CD4-positive, alpha-beta memory T cell (primary cell): ENCODE measurements at regions not wholly inside any gene's neighbourhood (a gene's known extent, or its start where the extent isn't known, plus 50 kb on each side); places are given as distances from the start of the nearest gene placed in this dataset.
"Not testable (repeated sequence)": the region's sequence is repeated elsewhere in the genome, so short reads cannot be mapped to it uniquely, and the experiment has no call there.

Source experiments
- CTCF ChIA-PET: fragments of 350-600 bp; sonication (Branson Sonifier 250); formaldehyde crosslinking; loops from one replicate; lab custom pipeline; 2021; ENCODE audit warnings: inconsistent platforms; ENCODE audit not compliant: partially characterized antibody; lab: Charles Lee
- POLR2A ChIA-PET: fragments of 350-600 bp; sonication (Branson Sonifier 250); formaldehyde crosslinking; loops from one replicate; lab custom pipeline; 2021; ENCODE audit not compliant: partially characterized antibody; lab: Charles Lee
- DNase-seq, 5 donors: peaks; one replicate each; pipeline versions ENCODE4 v3.0.0 to v3.0.0-alpha.2; 2020 to 2022; ENCODE audit warnings: mixed read lengths in 1 of 5
- H3K27ac ChIP-seq: one replicate; pipeline ENCODE4 v1.7.0; 2013; ENCODE audit warnings: low read depth, low read length
- H3K27me3 ChIP-seq: 2 replicates; pipeline ENCODE4 v1.7.0; 2013; ENCODE audit warnings: mild to moderate bottlenecking, low read length, moderate library complexity; ENCODE audit not compliant: insufficient read depth
- H3K36me3 ChIP-seq: 2 replicates; pipeline ENCODE4 v1.7.0; 2013; ENCODE audit warnings: mild to moderate bottlenecking, low read length, moderate library complexity; ENCODE audit not compliant: insufficient read depth
- H3K4me1 ChIP-seq: 2 replicates; pipeline ENCODE4 v1.7.0; 2013; ENCODE audit warnings: mild to moderate bottlenecking, low read length, moderate library complexity; ENCODE audit not compliant: insufficient read depth
- H3K4me3 ChIP-seq, 2 donors: one replicate each; pipeline ENCODE4 v1.7.0; 2013; ENCODE audit warnings: low read length in 2 of 2, mild to moderate bottlenecking in 1 of 2
- H3K9me3 ChIP-seq, 2 donors: one replicate each; pipeline ENCODE4 v1.7.0; 2013; ENCODE audit warnings: low read length in 2 of 2, control low read depth in 1 of 2; ENCODE audit not compliant: control insufficient read depth in 1 of 2
- H3K27ac Mint-ChIP-seq, 7 donors: one replicate each; pipeline ENCODE4 v1.8.0; 2020 to 2021; ENCODE audit warnings: mixed read lengths in 7 of 7, mild to moderate bottlenecking in 6 of 7, inconsistent platforms in 3 of 7, moderate library complexity in 3 of 7
- H3K27me3 Mint-ChIP-seq, 2 donors: one replicate each; pipeline ENCODE4 v1.8.0; 2020 to 2021; ENCODE audit warnings: mixed read lengths in 2 of 2
- H3K36me3 Mint-ChIP-seq, 2 donors: one replicate each; pipeline ENCODE4 v1.8.0; 2020 to 2021; ENCODE audit warnings: mixed read lengths in 2 of 2, inconsistent platforms in 1 of 2, mild to moderate bottlenecking in 1 of 2
- H3K4me1 Mint-ChIP-seq, 4 donors: one replicate each; pipeline ENCODE4 v1.8.0; 2020 to 2021; ENCODE audit warnings: mixed read lengths in 4 of 4, mild to moderate bottlenecking in 1 of 4
- H3K4me3 Mint-ChIP-seq, 8 donors: one replicate each; pipeline ENCODE4 v1.8.0; 2020 to 2021; ENCODE audit warnings: mixed read lengths in 8 of 8, mild to moderate bottlenecking in 7 of 8, moderate library complexity in 6 of 8, inconsistent platforms in 3 of 8
- H3K9me3 Mint-ChIP-seq, 8 donors: one replicate each; pipeline ENCODE4 v1.8.0; 2020 to 2021; ENCODE audit warnings: mixed read lengths in 8 of 8, mild to moderate bottlenecking in 5 of 8, inconsistent platforms in 3 of 8, moderate library complexity in 1 of 8
- intact Hi-C: fragments of 100-400 bp; cut with micrococcal nuclease; formaldehyde crosslinking; loops from one replicate; pipeline ENCODE4 v1.15.1; 2023

GRCh38 chr5:92629000-92629399, 952.0 kb downstream of the NR2F1-AS1 start:
- POLR2A ChIA-PET, result no interaction called here
- no peak overlapping the region for H3K4me3 Mint-ChIP-seq
- H3K4me1 ChIP-seq, result no peaks in the 10 kb centered on the region

DNA sequence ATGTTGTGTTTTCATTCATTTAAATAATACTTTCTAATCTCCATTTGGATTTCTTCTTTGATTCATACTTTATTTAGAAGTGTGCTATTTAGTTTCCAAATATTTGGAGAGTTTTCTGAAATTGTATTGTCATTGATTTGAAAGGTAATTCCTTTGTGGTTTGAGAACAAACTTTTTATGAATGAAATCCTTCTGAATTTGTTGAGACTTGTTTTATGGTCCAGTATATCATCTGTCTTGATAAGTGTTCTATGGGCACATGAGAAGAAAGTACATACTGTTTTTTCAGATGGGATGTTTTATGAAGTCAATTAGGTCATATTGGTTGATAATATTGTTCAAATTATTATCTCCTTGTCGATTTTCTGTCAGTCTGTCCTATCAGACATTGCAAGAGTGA, 953.8 kb downstream of the NR2F1-AS1 start:
- Mint-ChIP-seq H3K27ac (no peak overlapping the region), H3K4me1 (no peaks in the 10 kb centered on the region), H3K4me3 (no peak overlapping the region), H3K9me3 (peaks cover 0 to 9% (median 4%) of the 10 kb centered on the region in 8 donors), H3K27me3 (no peaks in the 10 kb centered on the region), H3K36me3 (no peaks in the 10 kb centered on the region)
- Histone ChIP-seq H3K27me3 (no peaks in the 10 kb centered on the region), H3K4me3 (no peak overlapping the region), H3K9me3 (no peaks in the 10 kb centered on the region), H3K36me3 (no peaks in the 10 kb centered on the region), H3K4me1 (no peaks in the 10 kb centered on the region), H3K27ac (no peak overlapping the region)
- intact Hi-C loops, result no loop called here
- ChIA-PET CTCF (no interaction called here), POLR2A (no interaction called here)
- DNase-seq, result no peak

More at GRCh38 chr5:92629000-92629399, 952.0 kb downstream of the NR2F1-AS1 start:
- no peak overlapping the region for H3K4me3 ChIP-seq
- DNase-seq, result no peak
- H3K4me1 Mint-ChIP-seq, result no peaks in the 10 kb centered on the region
- H3K9me3 ChIP-seq, result no peaks in the 10 kb centered on the region
- no peaks in the 10 kb centered on the region for H3K36me3 ChIP-seq
- H3K27ac ChIP-seq, result no peak overlapping the region
- intact Hi-C loops, result no loop called here
- CTCF ChIA-PET, result no interaction called here
- no peaks in the 10 kb centered on the region for H3K27me3 Mint-ChIP-seq
- H3K36me3 Mint-ChIP-seq, result no peaks in the 10 kb centered on the region
- peaks cover 0 to 13% (median 5%) of the 10 kb centered on the region in 8 donors for H3K9me3 Mint-ChIP-seq
- H3K27me3 ChIP-seq, result no peaks in the 10 kb centered on the region
- H3K27ac Mint-ChIP-seq, result no peak overlapping the region

GRCh38 chr5:92616085-92616484, 964.9 kb downstream of the NR2F1-AS1 start:
- Mint-ChIP-seq H3K9me3 (peaks cover 0 to 8% (median 6%) of the 10 kb centered on the region in 8 donors), H3K4me1 (no peaks in the 10 kb centered on the region), H3K27me3 (no peaks in the 10 kb centered on the region), H3K36me3 (no peaks in the 10 kb centered on the region), H3K4me3 (no peak overlapping the region), H3K27ac (no peak overlapping the region)
- Histone ChIP-seq H3K9me3 (no peaks in the 10 kb centered on the region), H3K27me3 (no peaks in the 10 kb centered on the region), H3K27ac (no peak overlapping the region), H3K36me3 (no peaks in the 10 kb centered on the region), H3K4me3 (no peak overlapping the region), H3K4me1 (no peaks in the 10 kb centered on the region)
- CTCF ChIA-PET, result no interaction called here
- intact Hi-C loops, result no loop called here
- no peak for DNase-seq
- POLR2A ChIA-PET, result no interaction called here

- no peaks in the 10 kb centered on the region for H3K27me3 Mint-ChIP-seq
- H3K27ac Mint-ChIP-seq, result no peak overlapping the region
- H3K36me3 Mint-ChIP-seq, result no peaks in the 10 kb centered on the region
- peaks cover 0 to 4% (median 1%) of the 10 kb centered on the region in 8 donors for H3K9me3 Mint-ChIP-seq
- DNase-seq, result no peak
- ChIA-PET CTCF (no interaction called here), POLR2A (no interaction called here)
- no peaks in the 10 kb centered on the region for H3K4me1 ChIP-seq
- no peaks in the 10 kb centered on the region for H3K36me3 ChIP-seq
- no peak overlapping the region for H3K27ac ChIP-seq
- H3K27me3 ChIP-seq, result no peaks in the 10 kb centered on the region
- no peak overlapping the region for H3K4me3 ChIP-seq
- intact Hi-C loops, result no loop called here
- no peak overlapping the region for H3K4me3 Mint-ChIP-seq
- no peaks in the 10 kb centered on the region for H3K4me1 Mint-ChIP-seq
- H3K9me3 ChIP-seq, result no peaks in the 10 kb centered on the region
These were observed 967.5 kb downstream of the NR2F1-AS1 start for GRCh38 chr5:92613546-92613945.

GRCh38 chr5:92610435-92610834, 970.6 kb downstream of the NR2F1-AS1 start:
- CTCF ChIA-PET, H3K9me3 Mint-ChIP-seq, H3K27me3 ChIP-seq, H3K4me3 Mint-ChIP-seq, H3K36me3 Mint-ChIP-seq, H3K4me3 ChIP-seq, intact Hi-C loops, H3K27ac ChIP-seq, H3K9me3 ChIP-seq, DNase-seq, H3K4me1 ChIP-seq, H3K27me3 Mint-ChIP-seq, POLR2A ChIA-PET, H3K4me1 Mint-ChIP-seq, H3K36me3 ChIP-seq, H3K27ac Mint-ChIP-seq: not testable (repeated sequence)

GRCh38 chr5:92605591-92605990, 975.4 kb downstream of the NR2F1-AS1 start:
- POLR2A ChIA-PET, result no interaction called here
- DNase-seq, result no peak
- no peak overlapping the region for H3K27ac ChIP-seq
- no peaks in the 10 kb centered on the region for H3K4me1 ChIP-seq
- no peak overlapping the region for H3K27ac Mint-ChIP-seq
- intact Hi-C loops, result no loop called here
- H3K36me3 ChIP-seq, result no peaks in the 10 kb centered on the region
- H3K36me3 Mint-ChIP-seq, result no peaks in the 10 kb centered on the region
- no peaks in the 10 kb centered on the region for H3K27me3 Mint-ChIP-seq
- H3K9me3 ChIP-seq, result no peaks in the 10 kb centered on the region
- peaks cover 0 to 7% (median 3%) of the 10 kb centered on the region in 8 donors for H3K9me3 Mint-ChIP-seq
- H3K4me3 Mint-ChIP-seq, result no peak overlapping the region
- CTCF ChIA-PET, result no interaction called here
- H3K27me3 ChIP-seq, result no peaks in the 10 kb centered on the region
- H3K4me1 Mint-ChIP-seq, result no peaks in the 10 kb centered on the region
- H3K4me3 ChIP-seq, result no peak overlapping the region

DNA sequence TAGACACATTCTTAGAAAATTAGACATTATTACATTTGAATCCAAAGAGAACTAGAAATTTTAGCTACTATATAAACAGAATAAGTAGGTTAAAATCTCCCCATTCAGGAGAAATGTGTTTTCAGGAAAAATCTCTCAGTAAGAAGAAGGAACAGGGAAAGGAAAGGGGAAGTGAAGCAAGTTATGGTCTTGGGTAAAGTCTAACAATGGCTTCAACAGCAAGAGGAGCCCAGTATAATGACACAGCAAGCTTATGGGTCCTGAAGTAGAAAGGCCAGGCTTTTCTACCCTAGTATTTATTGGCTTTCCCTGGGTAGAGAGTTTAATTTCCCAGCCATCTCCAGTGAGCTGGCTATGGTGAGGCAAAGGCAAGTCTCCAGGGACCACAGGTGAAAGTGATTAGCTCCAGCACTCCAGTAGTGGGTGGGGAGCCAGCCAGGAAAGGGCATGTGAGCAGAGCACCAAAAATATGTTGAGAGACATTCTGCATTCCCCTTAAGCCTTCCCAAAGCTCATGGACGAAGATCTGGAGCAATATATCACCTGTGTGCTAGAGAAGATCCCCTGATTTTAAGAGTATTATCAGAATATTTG, 981.7 kb downstream of the NR2F1-AS1 start:
- no peak overlapping the region for H3K27ac ChIP-seq
- H3K4me3 Mint-ChIP-seq, result no peak overlapping the region
- H3K4me1 Mint-ChIP-seq, result no peaks in the 10 kb centered on the region
- no peaks in the 10 kb centered on the region for H3K36me3 ChIP-seq
- DNase-seq, result no peak
- H3K27me3 Mint-ChIP-seq, result no peaks in the 10 kb centered on the region
- H3K4me1 ChIP-seq, result no peaks in the 10 kb centered on the region
- no peaks in the 10 kb centered on the region for H3K36me3 Mint-ChIP-seq
- H3K27ac Mint-ChIP-seq, result no peak overlapping the region
- peaks cover 0 to 10% (median 6%) of the 10 kb centered on the region in 8 donors for H3K9me3 Mint-ChIP-seq
- intact Hi-C loops, result no loop called here
- no peak overlapping the region for H3K4me3 ChIP-seq
- no peaks in the 10 kb centered on the region for H3K27me3 ChIP-seq
- no peaks in the 10 kb centered on the region for H3K9me3 ChIP-seq
- ChIA-PET POLR2A (no interaction called here), CTCF (no interaction called here)

DNA sequence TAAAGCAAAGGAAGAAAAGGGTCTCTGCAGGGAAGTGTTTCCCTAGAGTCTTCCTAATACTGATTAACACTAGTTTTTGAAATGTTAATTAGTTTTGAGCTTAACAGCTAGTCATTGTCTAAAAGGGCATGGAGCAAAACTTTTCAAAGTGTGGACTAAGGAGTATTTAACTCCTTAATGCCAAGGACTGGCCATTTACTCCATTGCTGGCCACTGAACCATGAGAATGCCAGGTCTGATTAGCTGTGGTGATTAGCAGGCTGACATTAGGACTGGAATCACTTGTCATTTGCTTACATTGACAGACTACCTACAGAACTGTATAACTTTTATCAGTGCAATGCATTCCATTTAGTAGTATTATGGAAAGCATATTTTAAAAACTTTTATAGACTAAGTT, 987.0 kb downstream of the NR2F1-AS1 start:
- H3K4me1 ChIP-seq, result no peaks in the 10 kb centered on the region
- ChIA-PET POLR2A (no interaction called here), CTCF (no interaction called here)
- H3K4me3 Mint-ChIP-seq, result no peak overlapping the region
- peaks cover 0 to 10% (median 5%) of the 10 kb centered on the region in 8 donors for H3K9me3 Mint-ChIP-seq
- H3K9me3 ChIP-seq, result no peaks in the 10 kb centered on the region
- H3K36me3 Mint-ChIP-seq, result no peaks in the 10 kb centered on the region
- no peak overlapping the region for H3K27ac Mint-ChIP-seq
- H3K4me3 ChIP-seq, result no peak overlapping the region
- intact Hi-C loops, result no loop called here
- no peaks in the 10 kb centered on the region for H3K4me1 Mint-ChIP-seq
- no peaks in the 10 kb centered on the region for H3K36me3 ChIP-seq
- no peaks in the 10 kb centered on the region for H3K27me3 Mint-ChIP-seq
- no peaks in the 10 kb centered on the region for H3K27me3 ChIP-seq
- DNase-seq, result no peak
- H3K27ac ChIP-seq, result no peak overlapping the region
